AG08396 (cell line): ENCODE measurements at regions not wholly inside any gene's neighbourhood (a gene's known extent, or its start where the extent isn't known, plus 50 kb on each side); places are given as distances from the start of the nearest gene placed in this dataset.

Source experiments
- DNase-seq: peaks from one replicate; pipeline ENCODE4 v3.0.0; 2012; ENCODE audit warnings: low spot score, mixed read lengths

- no peak for DNase-seq
Observed at GRCh38 chr1:175865041-175865766, 121.8 kb upstream of the TNR start.

GRCh38 chr1:175864625-175865024 lies 121.2 kb upstream of the TNR start:
- DNase-seq, result no peak

GRCh38 chr1:175864183-175864582 lies 120.8 kb upstream of the TNR start:
- no peak for DNase-seq

- DNase-seq, result no peak
Observed at GRCh38 chr1:175863299-175864050, 120.1 kb upstream of the TNR start.

GRCh38 chr1:175862408-175862807 lies 119.0 kb upstream of the TNR start:
- DNase-seq, result no peak

GRCh38 chr1:175861626-175862367 lies 118.4 kb upstream of the TNR start:
- DNase-seq, result no peak

- no peak for DNase-seq
Observed at GRCh38 chr1:175857756-175858155, 114.4 kb upstream of the TNR start.

GRCh38 chr1:175853681-175854080 lies 110.3 kb upstream of the TNR start:
- DNase-seq, result no peak

GRCh38 chr1:175851749-175852148 lies 108.4 kb upstream of the TNR start:
- DNase-seq, result no peak

- DNase-seq, result no peak
Observed at GRCh38 chr1:175848329-175848728, 104.9 kb upstream of the TNR start.

- DNase-seq, result no peak
Observed at GRCh38 chr1:175845985-175846384, 102.6 kb upstream of the TNR start.

GRCh38 chr1:175845338-175845737 lies 101.9 kb upstream of the TNR start:
- no peak for DNase-seq

- no peak for DNase-seq
Observed at GRCh38 chr1:175844877-175845276, 101.5 kb upstream of the TNR start.

GRCh38 chr1:175842550-175842949 lies 99.2 kb upstream of the TNR start:
- DNase-seq, result no peak

GRCh38 chr1:175841738-175842187 lies 98.4 kb upstream of the TNR start:
- no peak for DNase-seq

- DNase-seq, result no peak
Observed at GRCh38 chr1:175840787-175841186, 97.4 kb upstream of the TNR start.

GRCh38 chr1:175839779-175840669 lies 96.6 kb upstream of the TNR start:
- no peak for DNase-seq

GRCh38 chr1:175834597-175834996 lies 91.2 kb upstream of the TNR start:
- DNase-seq, result no peak

GRCh38 chr1:175833951-175834350 lies 90.6 kb upstream of the TNR start:
- DNase-seq, result no peak

GRCh38 chr1:175833502-175833901 lies 90.1 kb upstream of the TNR start:
- no peak for DNase-seq

- no peak for DNase-seq
Observed at GRCh38 chr1:175830500-175830899, 87.1 kb upstream of the TNR start.

GRCh38 chr1:175829845-175830244 lies 86.5 kb upstream of the TNR start:
- no peak for DNase-seq
